ENCODE measurements at regions not wholly inside any gene's neighbourhood (a gene's known extent, or its start where the extent isn't known, plus 50 kb on each side); places are given as distances from the start of the nearest gene placed in this dataset.

DNA sequence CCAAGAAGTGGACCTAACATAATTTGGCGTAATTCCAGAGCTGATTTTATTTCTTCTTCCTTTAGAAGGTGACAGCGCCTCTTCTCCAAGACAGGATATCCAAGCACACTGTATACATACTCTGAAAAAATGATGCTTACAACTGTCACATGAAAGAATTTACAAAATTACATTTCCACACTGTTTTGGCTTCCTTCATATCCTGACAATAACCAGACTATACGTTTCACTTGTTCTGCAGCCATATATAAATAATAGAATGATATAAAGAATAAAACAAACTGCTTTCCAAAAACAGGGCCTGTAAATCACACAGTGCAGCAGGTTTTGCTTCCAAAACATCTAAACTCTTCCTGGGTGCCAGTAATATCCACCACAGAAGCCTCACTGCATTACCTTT, 141.6 kb downstream of the FBXO8 start:
- TF ChIP-seq, protein P1, sequence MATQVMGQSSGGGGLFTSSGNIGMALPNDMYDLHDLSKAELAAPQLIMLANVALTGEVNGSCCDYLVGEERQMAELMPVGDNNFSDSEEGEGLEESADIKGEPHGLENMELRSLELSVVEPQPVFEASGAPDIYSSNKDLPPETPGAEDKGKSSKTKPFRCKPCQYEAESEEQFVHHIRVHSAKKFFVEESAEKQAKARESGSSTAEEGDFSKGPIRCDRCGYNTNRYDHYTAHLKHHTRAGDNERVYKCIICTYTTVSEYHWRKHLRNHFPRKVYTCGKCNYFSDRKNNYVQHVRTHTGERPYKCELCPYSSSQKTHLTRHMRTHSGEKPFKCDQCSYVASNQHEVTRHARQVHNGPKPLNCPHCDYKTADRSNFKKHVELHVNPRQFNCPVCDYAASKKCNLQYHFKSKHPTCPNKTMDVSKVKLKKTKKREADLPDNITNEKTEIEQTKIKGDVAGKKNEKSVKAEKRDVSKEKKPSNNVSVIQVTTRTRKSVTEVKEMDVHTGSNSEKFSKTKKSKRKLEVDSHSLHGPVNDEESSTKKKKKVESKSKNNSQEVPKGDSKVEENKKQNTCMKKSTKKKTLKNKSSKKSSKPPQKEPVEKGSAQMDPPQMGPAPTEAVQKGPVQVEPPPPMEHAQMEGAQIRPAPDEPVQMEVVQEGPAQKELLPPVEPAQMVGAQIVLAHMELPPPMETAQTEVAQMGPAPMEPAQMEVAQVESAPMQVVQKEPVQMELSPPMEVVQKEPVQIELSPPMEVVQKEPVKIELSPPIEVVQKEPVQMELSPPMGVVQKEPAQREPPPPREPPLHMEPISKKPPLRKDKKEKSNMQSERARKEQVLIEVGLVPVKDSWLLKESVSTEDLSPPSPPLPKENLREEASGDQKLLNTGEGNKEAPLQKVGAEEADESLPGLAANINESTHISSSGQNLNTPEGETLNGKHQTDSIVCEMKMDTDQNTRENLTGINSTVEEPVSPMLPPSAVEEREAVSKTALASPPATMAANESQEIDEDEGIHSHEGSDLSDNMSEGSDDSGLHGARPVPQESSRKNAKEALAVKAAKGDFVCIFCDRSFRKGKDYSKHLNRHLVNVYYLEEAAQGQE (IDR thresholded peaks at IDR 0.05; ENCODE audit: insufficient read depth in 1 of 2, low read depth in 2 of 2, low read length in 2 of 2) = no peak
- TF ChIP-seq POLR2AphosphoS5 (IDR thresholded peaks at IDR 0.05; ENCODE audit: low read depth, low read length) (no peak), TAF1 (IDR thresholded peaks at IDR 0.05; ENCODE audit: borderline replicate concordance, insufficient read depth, low read length) (no peak), SIN3A (IDR thresholded peaks at IDR 0.05; ENCODE audit: borderline replicate concordance, insufficient read depth, low read length) (no peak), FOXP2 (optimal IDR thresholded peaks at IDR 0.05; ENCODE audit: borderline replicate concordance, extremely low read depth, extremely low read length, insufficient read depth) (no peak)

All from PFSK-1 (cell line).